GM12878 (cell line): ENCODE measurements at regions not wholly inside any gene's neighbourhood (a gene's known extent, or its start where the extent isn't known, plus 50 kb on each side); places are given as distances from the start of the nearest gene placed in this dataset.

Experiments
- CHD2 ChIP-seq: IDR thresholded peaks from 2 replicates; pipeline ENCODE4 v1.6.1; 2011; ENCODE audit warnings: low read depth, low read length, improper control_type of control experiment, borderline replicate concordance
- CTCF ChIP-seq, 3 experiments: IDR thresholded peaks in 2 of 3; conservative IDR thresholded peaks in 1 of 3; 2 replicates each; pipeline ENCODE4 v1.5.1; 2011; ENCODE audit warnings: low read depth in 3 of 3, low read length in 3 of 3, mild to moderate bottlenecking in 3 of 3, control low read depth in 2 of 3, moderate library complexity in 2 of 3, inconsistent platforms in 1 of 3, mixed read lengths in 1 of 3; ENCODE audit not compliant: control insufficient read depth in 2 of 3, insufficient read depth in 1 of 3; ENCODE audit errors: extremely low read depth in 1 of 3
- JUNB ChIP-seq: IDR thresholded peaks from 2 replicates; pipeline ENCODE4 v1.6.1; 2016; ENCODE audit warnings: antibody characterized with exemption, mild to moderate bottlenecking
- MAX ChIP-seq: IDR thresholded peaks from 2 replicates; pipeline ENCODE4 v1.6.1; 2012; ENCODE audit warnings: low read depth, low read length, improper control_type of control experiment
- PAX8 ChIP-seq: fragments of 450-650 bp; IDR thresholded peaks from 2 replicates; pipeline ENCODE4 v1.6.1; 2017; ENCODE audit warnings: mild to moderate bottlenecking, moderate library complexity
- POLR2A ChIP-seq: IDR thresholded peaks from 2 replicates; pipeline ENCODE4 v1.6.1; 2011; ENCODE audit warnings: low read depth, mild to moderate bottlenecking, low read length
- SP1 ChIP-seq: IDR thresholded peaks from one replicate; pipeline ENCODE4 v1.6.1; 2011; ENCODE audit warnings: low read depth, low read length
- ZNF592 ChIP-seq: fragments of 450-650 bp; IDR thresholded peaks from 2 replicates; pipeline ENCODE4 v1.6.1; 2017; ENCODE audit warnings: mild to moderate bottlenecking, moderate library complexity

- TF ChIP-seq JUNB (no peak), CTCF (IDR thresholded peaks at IDR 0.05 in 2 of 3, conservative IDR thresholded peaks at IDR 0.05 in 1 of 3; ENCODE audit: control insufficient read depth in 2 of 3, extremely low read depth in 1 of 3, insufficient read depth in 1 of 3, low read depth in 3 of 3, low read length in 3 of 3) (no peak), MAX (no peak), PAX8 (no peak), POLR2A (no peak), CHD2 (no peak), ZNF592 (no peak), SP1 (no peak)
Observed at GRCh38 chr2:16160281-16161084, 220.1 kb downstream of the MYCN start.
